ENCODE measurements at regions not wholly inside any gene's neighbourhood (a gene's known extent, or its start where the extent isn't known, plus 50 kb on each side); places are given as distances from the start of the nearest gene placed in this dataset.

DNA sequence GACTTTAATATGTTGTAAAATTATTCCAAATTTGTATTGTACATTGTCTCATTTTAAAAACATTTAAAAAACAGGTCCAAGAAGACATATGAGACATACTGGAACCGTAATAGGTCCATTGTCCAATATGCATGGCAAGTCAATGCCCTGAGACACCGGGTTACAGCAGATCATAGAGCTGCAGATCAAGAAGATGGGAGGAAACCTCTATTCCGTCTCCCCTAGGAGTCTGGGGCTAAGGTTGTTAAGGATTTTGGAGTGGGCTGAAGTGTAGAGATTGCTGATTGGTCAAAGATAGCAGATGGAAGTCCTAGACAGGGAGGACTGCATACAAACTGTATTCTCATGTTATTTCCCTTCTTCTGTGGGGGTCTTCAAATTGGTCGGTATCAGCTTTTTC, 108.3 kb upstream of the PLEKHA5 start:
- H3K4me1 Mint-ChIP-seq (ENCODE audit: low read depth) = no peaks in the 10 kb centered on the region

DNA sequence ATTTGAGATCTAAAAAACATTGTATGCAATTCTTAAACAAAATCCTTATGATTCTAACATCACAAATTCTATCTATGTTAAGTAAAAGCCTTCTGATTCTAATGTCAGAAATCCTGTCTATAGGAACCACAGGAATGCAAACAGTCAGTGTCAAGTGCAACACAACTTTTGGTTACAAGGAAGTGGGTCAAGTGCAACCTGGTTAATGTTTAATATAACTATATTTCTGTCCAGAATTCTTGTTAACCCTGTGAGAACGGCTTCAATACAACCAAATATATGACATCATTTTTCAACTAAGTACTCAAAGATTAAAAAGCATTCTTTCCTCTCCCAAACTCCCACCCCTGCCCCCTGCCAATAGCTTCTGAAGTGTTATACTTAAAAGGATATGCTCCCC, 107.9 kb upstream of the PLEKHA5 start:
- Mint-ChIP-seq H3K36me3 (ENCODE audit: low read depth) (no peaks in the 10 kb centered on the region), H3K9me3 (no peaks in the 10 kb centered on the region), H3K4me1 (ENCODE audit: low read depth) (no peaks in the 10 kb centered on the region), H3K27ac (no peak overlapping the region), H3K27me3 (no peaks in the 10 kb centered on the region), H3K4me3 (no peak overlapping the region)

More for the DNA sequence above, 108.3 kb upstream of the PLEKHA5 start:
- H3K36me3 Mint-ChIP-seq (ENCODE audit: low read depth) = no peaks in the 10 kb centered on the region
- no peaks in the 10 kb centered on the region for H3K9me3 Mint-ChIP-seq
- no peak overlapping the region for H3K27ac Mint-ChIP-seq
- no peak overlapping the region for H3K4me3 Mint-ChIP-seq
- no peaks in the 10 kb centered on the region for H3K27me3 Mint-ChIP-seq

DNA sequence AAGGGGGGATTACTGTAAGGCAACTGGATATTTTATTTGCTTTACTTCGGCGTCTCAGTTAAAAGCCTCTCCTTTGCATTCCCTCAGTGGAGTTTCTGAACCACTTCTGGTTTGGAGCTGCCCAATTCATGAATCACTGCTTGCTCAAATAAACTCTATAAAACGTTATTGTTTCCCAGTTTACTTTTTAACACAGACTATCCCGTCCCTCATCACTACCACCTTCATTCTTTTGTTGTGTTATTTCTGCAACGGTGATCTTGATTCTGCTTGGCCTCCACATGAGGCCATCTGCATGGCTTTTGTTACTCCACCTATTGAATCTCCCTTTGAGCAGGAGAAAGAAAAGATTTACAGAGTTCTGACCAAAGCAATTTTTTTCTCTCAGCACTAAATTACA, 104.0 kb upstream of the PLEKHA5 start:
- Mint-ChIP-seq H3K4me3 (no peak overlapping the region), H3K27ac (no peak overlapping the region), H3K9me3 (no peaks in the 10 kb centered on the region), H3K36me3 (ENCODE audit: low read depth) (no peaks in the 10 kb centered on the region), H3K4me1 (ENCODE audit: low read depth) (no peaks in the 10 kb centered on the region), H3K27me3 (peaks cover 5% of the 10 kb centered on the region)

DNA sequence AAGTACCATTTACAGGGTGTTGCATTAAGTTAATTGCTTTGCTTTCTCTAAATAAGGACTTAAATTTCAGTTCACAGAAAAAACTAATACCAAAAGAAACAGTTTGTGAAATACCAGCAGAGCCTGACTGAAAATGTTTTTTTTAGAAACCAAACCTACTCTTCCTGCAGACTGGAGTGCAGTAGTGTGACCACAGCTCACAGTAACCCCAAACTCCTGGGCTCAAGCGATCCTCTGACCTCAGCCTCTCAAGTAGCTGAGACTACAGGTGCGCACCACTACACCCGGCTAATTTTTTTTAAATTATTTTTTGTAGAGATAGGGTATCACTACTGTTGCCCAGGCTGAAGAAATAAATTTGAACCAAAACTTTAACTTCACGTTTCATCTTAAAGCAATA, 103.5 kb upstream of the PLEKHA5 start:
- Mint-ChIP-seq H3K27ac (no peak overlapping the region), H3K36me3 (ENCODE audit: low read depth) (no peaks in the 10 kb centered on the region), H3K27me3 (peaks cover 5% of the 10 kb centered on the region), H3K4me1 (ENCODE audit: low read depth) (no peaks in the 10 kb centered on the region), H3K9me3 (no peaks in the 10 kb centered on the region), H3K4me3 (no peak overlapping the region)

DNA sequence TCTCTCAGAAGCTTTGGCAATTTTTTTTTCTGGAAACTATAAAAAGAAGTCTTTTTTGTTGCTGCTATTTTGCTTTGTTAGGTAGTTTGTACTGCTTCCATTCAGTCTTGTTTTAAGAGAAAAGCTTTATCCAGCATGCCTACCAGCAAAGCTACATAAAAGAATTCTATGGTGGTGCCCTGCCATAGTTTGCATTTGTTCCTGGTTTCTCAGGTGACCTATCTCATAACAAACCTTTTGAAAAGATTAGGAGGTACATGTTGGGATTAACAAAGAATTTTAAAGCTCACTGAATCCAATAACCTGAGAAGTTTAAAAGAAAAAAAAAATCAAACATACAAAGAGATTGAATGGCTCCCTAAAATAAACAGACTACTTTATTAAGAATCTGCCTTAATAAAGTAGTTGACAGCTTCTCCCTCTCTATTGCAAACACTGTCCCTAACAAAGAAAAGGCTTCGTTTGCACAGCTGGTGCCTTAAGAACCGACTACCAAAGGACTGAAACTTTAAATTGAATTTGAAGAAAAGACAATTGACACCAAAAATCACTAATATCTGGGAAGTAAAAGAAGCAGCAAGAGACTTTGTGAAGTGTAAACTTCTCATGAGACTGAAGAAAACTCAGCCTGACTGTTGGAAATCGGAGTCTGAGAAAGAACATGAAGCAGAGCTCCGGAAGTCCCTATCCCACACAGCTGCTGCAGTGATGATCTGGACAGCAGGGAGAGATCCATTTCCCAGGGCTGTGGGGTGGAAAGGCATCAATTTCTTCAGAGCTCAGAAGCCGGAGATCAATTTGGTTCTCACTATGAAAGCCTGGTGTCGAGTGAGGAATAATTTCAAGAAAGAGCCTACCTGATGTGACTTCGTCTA, 102.7 kb upstream of the PLEKHA5 start:
- Mint-ChIP-seq H3K27ac (no peak overlapping the region), H3K4me1 (ENCODE audit: low read depth) (no peaks in the 10 kb centered on the region)

DNA sequence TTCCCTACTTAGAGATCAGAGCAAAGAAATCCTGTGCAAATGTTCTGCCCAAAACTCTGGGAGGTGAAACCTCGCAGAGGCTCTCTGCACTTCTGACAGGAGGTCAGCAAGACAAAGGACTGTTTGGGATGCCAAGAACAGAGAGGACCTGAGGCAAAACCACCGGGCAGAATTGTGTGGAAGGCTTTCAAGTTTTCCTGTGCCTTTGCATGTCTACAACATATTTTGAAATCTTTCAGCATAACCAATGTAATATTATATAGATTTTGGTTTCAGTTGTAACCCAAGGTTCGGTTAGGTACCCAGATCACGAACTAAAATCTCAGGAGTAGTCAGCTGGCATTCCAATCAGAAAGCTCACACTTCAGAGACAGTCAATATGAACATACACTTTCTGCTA, 99.4 kb upstream of the PLEKHA5 start:
- no peak overlapping the region for H3K27ac Mint-ChIP-seq
- no peaks in the 10 kb centered on the region for H3K4me1 Mint-ChIP-seq (ENCODE audit: low read depth)

More for the DNA sequence above, 102.7 kb upstream of the PLEKHA5 start:
- H3K27me3 Mint-ChIP-seq = peaks cover 5% of the 10 kb centered on the region
- no peaks in the 10 kb centered on the region for H3K36me3 Mint-ChIP-seq (ENCODE audit: low read depth)
- H3K9me3 Mint-ChIP-seq = peaks cover 3% of the 10 kb centered on the region
- H3K4me3 Mint-ChIP-seq = no peak overlapping the region

DNA sequence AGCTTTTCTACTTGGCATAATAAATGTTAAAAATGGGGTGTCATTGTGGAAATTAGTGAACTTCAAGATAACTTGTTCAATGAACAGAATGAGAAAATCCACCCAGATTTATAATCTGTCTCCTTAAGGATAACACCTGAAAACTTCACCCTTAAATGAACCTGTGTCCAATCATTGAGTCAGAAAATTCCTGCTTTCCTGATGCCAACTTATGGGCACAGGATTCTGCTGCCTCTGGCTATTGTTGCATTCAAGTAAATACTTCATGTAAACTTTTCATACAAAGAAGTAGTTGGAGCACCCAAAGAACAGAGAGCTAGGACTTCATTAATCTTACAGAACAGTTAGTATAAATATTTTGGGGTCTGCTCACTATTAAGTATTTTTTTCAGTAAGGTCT, 98.9 kb upstream of the PLEKHA5 start:
- peaks cover 17% of the 10 kb centered on the region for H3K9me3 Mint-ChIP-seq
- H3K4me1 Mint-ChIP-seq (ENCODE audit: low read depth) = no peaks in the 10 kb centered on the region
- H3K36me3 Mint-ChIP-seq (ENCODE audit: low read depth) = no peaks in the 10 kb centered on the region
- peaks cover 5% of the 10 kb centered on the region for H3K27me3 Mint-ChIP-seq
- no peak overlapping the region for H3K4me3 Mint-ChIP-seq
- H3K27ac Mint-ChIP-seq = no peak overlapping the region

More for the DNA sequence above, 99.4 kb upstream of the PLEKHA5 start:
- no peaks in the 10 kb centered on the region for H3K36me3 Mint-ChIP-seq (ENCODE audit: low read depth)
- no peak overlapping the region for H3K4me3 Mint-ChIP-seq
- H3K27me3 Mint-ChIP-seq = peaks cover 5% of the 10 kb centered on the region
- H3K9me3 Mint-ChIP-seq = peaks cover 17% of the 10 kb centered on the region

DNA sequence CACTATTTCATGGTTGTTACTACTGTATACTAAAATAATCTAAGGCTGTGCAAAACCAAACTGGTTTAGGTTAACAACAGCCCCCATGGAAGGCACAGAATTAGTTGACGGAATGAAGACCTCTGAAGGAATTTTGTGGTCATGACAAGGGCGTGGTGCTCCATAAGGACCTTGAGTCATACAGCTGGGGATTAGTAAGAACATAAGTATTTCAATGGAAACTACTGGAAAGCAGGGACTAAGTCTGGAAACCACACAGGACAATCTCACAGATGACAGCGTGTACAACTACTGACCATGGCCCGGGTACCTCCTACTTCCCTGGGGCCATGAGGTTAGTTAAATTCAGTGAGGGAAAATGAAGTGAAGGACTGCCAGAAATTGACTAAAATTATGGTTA, 98.5 kb upstream of the PLEKHA5 start:
- Mint-ChIP-seq H3K36me3 (ENCODE audit: low read depth) (no peaks in the 10 kb centered on the region), H3K27me3 (peaks cover 5% of the 10 kb centered on the region), H3K4me1 (ENCODE audit: low read depth) (no peaks in the 10 kb centered on the region), H3K9me3 (peaks cover 17% of the 10 kb centered on the region), H3K4me3 (no peak overlapping the region), H3K27ac (no peak overlapping the region)

DNA sequence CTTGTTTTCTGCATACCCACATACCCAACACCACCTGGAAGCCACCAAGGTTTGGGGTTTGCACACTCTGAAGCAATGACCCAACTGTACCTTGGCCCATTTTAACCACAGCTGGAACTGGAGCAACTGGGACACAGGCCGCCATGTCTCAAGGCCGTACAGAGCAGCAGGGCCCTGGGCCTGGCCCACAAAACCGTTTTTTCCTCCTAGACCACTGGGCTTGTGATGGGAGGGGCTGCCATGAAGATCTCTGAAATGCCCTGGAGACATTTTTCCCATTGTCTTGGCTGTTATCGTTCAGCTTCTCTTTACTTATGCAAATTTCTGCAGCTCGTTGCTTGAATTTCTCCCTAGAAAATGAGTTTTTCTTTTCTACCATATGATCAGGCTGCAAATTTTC, 96.7 kb upstream of the PLEKHA5 start:
- no peak overlapping the region for H3K4me3 Mint-ChIP-seq
- H3K36me3 Mint-ChIP-seq (ENCODE audit: low read depth) = no peaks in the 10 kb centered on the region
- H3K9me3 Mint-ChIP-seq = peaks cover 17% of the 10 kb centered on the region
- H3K27ac Mint-ChIP-seq = no peak overlapping the region
- H3K4me1 Mint-ChIP-seq (ENCODE audit: low read depth) = no peaks in the 10 kb centered on the region
- H3K27me3 Mint-ChIP-seq = no peaks in the 10 kb centered on the region

DNA sequence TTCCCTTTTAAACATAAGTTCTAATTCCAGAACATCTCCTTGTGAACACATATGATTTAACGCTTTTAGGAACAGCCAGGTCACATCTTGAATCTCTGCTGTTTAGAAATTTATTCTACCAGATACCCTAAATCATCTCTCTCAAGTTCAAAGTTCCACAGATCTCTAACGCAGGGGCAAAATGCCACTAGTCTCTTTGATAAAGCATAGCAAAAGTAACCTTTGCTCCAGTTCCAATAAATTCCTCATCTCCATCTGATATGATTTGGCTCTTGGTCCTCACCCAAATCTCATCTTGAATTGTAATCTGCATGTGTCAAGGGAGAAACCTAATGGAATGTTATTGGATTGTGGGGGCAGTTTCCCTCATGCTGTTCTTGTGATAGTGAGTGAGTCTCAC, 96.3 kb upstream of the PLEKHA5 start:
- Mint-ChIP-seq H3K36me3 (ENCODE audit: low read depth) (no peaks in the 10 kb centered on the region), H3K4me3 (no peak overlapping the region), H3K27ac (no peak overlapping the region), H3K27me3 (no peaks in the 10 kb centered on the region), H3K9me3 (peaks cover 17% of the 10 kb centered on the region), H3K4me1 (ENCODE audit: low read depth) (no peaks in the 10 kb centered on the region)

DNA sequence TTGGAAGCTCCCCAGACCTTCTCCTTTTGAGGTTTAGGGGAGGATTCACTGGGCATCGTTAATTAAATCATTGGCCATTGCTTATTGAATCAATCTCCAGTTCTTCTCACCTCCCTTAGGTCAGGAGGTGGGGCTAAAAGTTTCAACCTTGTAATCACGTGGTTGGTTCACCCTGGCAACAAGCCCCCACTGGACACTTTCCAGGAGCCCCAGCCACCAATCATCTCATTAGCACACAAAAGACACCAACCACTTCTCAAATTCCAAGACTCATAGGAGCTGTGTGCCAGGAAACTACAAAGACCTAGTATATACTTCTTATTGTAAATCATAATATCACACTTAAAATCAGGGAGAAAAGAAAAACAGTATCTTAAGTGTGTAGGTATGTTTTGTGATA, 94.6 kb upstream of the PLEKHA5 start:
- no peaks in the 10 kb centered on the region for H3K4me1 Mint-ChIP-seq (ENCODE audit: low read depth)
- no peaks in the 10 kb centered on the region for H3K27me3 Mint-ChIP-seq
- no peak overlapping the region for H3K27ac Mint-ChIP-seq
- no peak overlapping the region for H3K4me3 Mint-ChIP-seq
- H3K9me3 Mint-ChIP-seq = peaks cover 17% of the 10 kb centered on the region
- H3K36me3 Mint-ChIP-seq (ENCODE audit: low read depth) = no peaks in the 10 kb centered on the region

DNA sequence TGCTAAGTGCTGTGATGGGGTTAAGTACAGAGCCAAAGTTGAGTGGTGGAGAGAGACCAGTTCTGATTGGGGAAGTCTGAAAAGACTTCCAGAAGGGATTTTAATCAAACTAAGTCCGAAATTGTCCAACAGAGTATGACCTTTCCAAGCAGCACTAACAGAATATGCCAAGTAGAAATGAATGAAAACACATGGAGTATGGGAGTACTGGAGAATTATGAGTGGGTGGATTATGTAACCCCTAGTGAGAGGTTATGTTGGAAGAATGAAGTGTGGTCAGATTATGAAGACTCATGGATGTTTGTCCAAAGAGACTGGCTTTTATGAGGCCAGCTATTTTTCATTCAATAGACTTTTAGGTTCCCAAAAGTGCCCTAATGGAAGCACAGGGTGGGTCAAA, 94.0 kb upstream of the PLEKHA5 start:
- no peaks in the 10 kb centered on the region for H3K27me3 Mint-ChIP-seq
- H3K36me3 Mint-ChIP-seq (ENCODE audit: low read depth) = no peaks in the 10 kb centered on the region
- no peaks in the 10 kb centered on the region for H3K4me1 Mint-ChIP-seq (ENCODE audit: low read depth)
- H3K4me3 Mint-ChIP-seq = no peak overlapping the region
- peaks cover 17% of the 10 kb centered on the region for H3K9me3 Mint-ChIP-seq
- no peak overlapping the region for H3K27ac Mint-ChIP-seq

DNA sequence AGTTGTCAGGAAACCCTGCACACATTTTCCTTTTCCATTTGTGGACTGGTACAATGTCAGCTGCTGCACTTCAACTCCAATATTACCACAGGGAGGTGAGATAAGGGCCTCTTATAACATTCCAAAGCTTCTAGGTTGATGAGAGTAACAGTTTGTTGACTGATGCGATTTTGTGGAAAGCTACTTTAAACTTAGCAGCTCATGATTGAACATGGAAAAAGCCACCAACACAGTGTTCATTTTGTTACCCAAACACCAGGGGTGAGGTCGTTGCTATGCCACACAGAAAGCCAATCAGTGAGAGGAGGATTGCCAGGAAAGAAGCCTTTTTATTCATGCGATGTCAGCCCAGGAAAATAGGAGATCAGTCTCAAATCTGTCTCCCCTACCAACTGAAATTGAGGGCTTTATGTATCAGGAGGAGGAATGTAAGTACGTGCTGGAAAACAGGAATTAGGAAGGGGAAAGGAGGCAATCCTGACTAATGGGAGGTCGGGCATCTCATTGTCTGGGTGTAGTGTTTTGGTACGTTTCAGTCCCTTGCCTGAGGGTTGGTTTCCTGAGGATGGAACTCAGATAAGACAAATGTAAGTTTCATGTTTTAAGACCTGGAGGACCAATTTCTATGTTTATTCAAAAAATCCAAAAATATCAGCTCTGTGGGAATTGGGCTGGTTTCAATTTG, 92.7 kb upstream of the PLEKHA5 start:
- Mint-ChIP-seq H3K27me3 (no peaks in the 10 kb centered on the region), H3K9me3 (peaks cover 15% of the 10 kb centered on the region), H3K4me1 (ENCODE audit: low read depth) (no peaks in the 10 kb centered on the region), H3K4me3 (no peak overlapping the region), H3K27ac (no peak overlapping the region), H3K36me3 (ENCODE audit: low read depth) (no peaks in the 10 kb centered on the region)

DNA sequence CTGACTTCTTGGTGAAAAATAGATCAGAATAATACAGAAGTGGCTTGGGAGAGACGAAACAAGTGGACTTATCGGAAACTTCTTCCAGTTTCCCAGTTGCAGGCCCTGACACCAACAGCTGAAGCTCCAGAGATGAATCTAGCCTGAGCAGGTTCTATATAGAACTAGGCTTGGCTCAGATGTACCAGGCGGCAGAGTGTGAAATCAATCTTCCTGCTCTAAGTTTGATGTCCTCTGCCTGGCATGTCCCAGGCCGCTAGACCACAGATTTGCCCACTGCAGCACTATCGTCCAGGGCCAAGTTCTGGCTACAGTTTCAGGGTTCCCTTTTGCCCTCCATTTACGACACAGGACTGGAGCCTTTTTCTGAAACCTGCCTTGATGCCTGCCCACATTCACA, 91.3 kb upstream of the PLEKHA5 start:
- Mint-ChIP-seq H3K4me1 (ENCODE audit: low read depth) (no peaks in the 10 kb centered on the region), H3K4me3 (no peak overlapping the region), H3K27me3 (no peaks in the 10 kb centered on the region), H3K9me3 (peaks cover 9% of the 10 kb centered on the region), H3K27ac (no peak overlapping the region), H3K36me3 (ENCODE audit: low read depth) (no peaks in the 10 kb centered on the region)

DNA sequence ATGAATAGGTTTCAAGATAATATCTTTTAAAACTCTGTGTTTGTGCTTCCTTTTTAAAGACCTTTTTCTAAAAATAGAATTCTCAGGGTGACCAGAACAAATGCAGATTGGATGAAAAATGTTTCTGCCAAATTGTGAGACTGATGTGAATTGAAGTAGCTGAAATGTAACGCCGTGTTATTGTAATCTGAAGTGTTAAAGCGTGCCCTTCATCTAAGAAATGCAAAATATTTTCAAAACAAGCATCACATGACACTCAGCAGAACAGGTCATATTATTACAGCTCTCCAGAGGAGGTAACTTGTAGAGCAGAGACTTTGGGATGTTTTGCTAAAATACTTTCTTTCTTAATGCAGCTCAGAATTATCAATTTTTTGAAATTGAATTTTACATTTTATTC, 90.0 kb upstream of the PLEKHA5 start:
- Mint-ChIP-seq H3K9me3 (peaks cover 3% of the 10 kb centered on the region), H3K27me3 (no peaks in the 10 kb centered on the region), H3K4me1 (ENCODE audit: low read depth) (no peaks in the 10 kb centered on the region), H3K36me3 (ENCODE audit: low read depth) (no peaks in the 10 kb centered on the region), H3K4me3 (no peak overlapping the region), H3K27ac (no peak overlapping the region)
